Activated T-cell treated with anti-CD3 and anti-CD28 coated beads, Interleukin-2, amount 50 U/mL, for 72 hours (primary cell): ENCODE measurements at regions not wholly inside any gene's neighbourhood (a gene's known extent, or its start where the extent isn't known, plus 50 kb on each side); places are given as distances from the start of the nearest gene placed in this dataset.
A peak's percentile ranks its signal among the peaks of the same experiment; 100 is the strongest.

Source experiments
- ATAC-seq, 2 donors: fragments of 150-1000 bp; cut with Tn5 transposase; replicated peaks in 1 of 2; 2 replicates each; pipeline ENCODE4 v1.10.0; 2021; ENCODE audit warnings: moderate library complexity in 2 of 2, mild to moderate bottlenecking in 1 of 2
- DNase-seq, 2 donors: peaks; one replicate each; pipeline ENCODE4 v3.0.0; 2021 to 2022; ENCODE audit warnings: mixed read lengths in 1 of 2
- H3K27ac Mint-ChIP-seq: one replicate; pipeline ENCODE4 v1.8.0; 2022; ENCODE audit warnings: mild to moderate bottlenecking, moderate library complexity, mixed read lengths
- H3K27me3 Mint-ChIP-seq: one replicate; pipeline ENCODE4 v1.8.0; 2022; ENCODE audit warnings: low read depth, mixed read lengths
- H3K36me3 Mint-ChIP-seq, 2 donors: one replicate each; pipeline ENCODE4 v1.8.0; 2022; ENCODE audit warnings: mixed read lengths in 2 of 2, mild to moderate bottlenecking in 1 of 2; ENCODE audit not compliant: insufficient read depth in 2 of 2
- H3K4me1 Mint-ChIP-seq: one replicate; pipeline ENCODE4 v1.8.0; 2022; ENCODE audit warnings: low read depth, mixed read lengths
- H3K4me3 Mint-ChIP-seq, 2 donors: one replicate each; pipeline ENCODE4 v1.8.0; 2022; ENCODE audit warnings: mild to moderate bottlenecking in 2 of 2, mixed read lengths in 2 of 2, moderate library complexity in 2 of 2
- H3K9me3 Mint-ChIP-seq, 2 donors: one replicate each; pipeline ENCODE4 v1.8.0; 2022; ENCODE audit warnings: mixed read lengths in 2 of 2

GRCh38 chr16:74165566-74166080 is 131.0 kb upstream of the PSMD7 start:
- no peak overlapping the region for H3K4me3 Mint-ChIP-seq
- H3K27me3 Mint-ChIP-seq = no peaks in the 10 kb centered on the region
- H3K9me3 Mint-ChIP-seq = peaks cover 6% of the 10 kb centered on the region in 2 donors
- peaks cover 0 to 1% of the 10 kb centered on the region in 2 donors for H3K36me3 Mint-ChIP-seq
- no peak for ATAC-seq
- H3K4me1 Mint-ChIP-seq = no peaks in the 10 kb centered on the region
- H3K27ac Mint-ChIP-seq = no peak overlapping the region
- no peak for DNase-seq

- no peak overlapping the region for H3K4me3 Mint-ChIP-seq
- no peak for DNase-seq
- H3K36me3 Mint-ChIP-seq = peaks cover 0 to 1% of the 10 kb centered on the region in 2 donors
- H3K27ac Mint-ChIP-seq = no peak overlapping the region
- H3K9me3 Mint-ChIP-seq = peaks cover 6 to 8% of the 10 kb centered on the region in 2 donors
- no peaks in the 10 kb centered on the region for H3K4me1 Mint-ChIP-seq
- no peak for ATAC-seq
- no peaks in the 10 kb centered on the region for H3K27me3 Mint-ChIP-seq
These were observed 135.9 kb upstream of the PSMD7 start for GRCh38 chr16:74160759-74161158.

GRCh38 chr16:74153773-74154172 is 142.8 kb upstream of the PSMD7 start:
- H3K36me3 Mint-ChIP-seq = peaks cover 1 to 2% of the 10 kb centered on the region in 2 donors
- no peak overlapping the region for H3K27ac Mint-ChIP-seq
- H3K27me3 Mint-ChIP-seq = no peaks in the 10 kb centered on the region
- H3K4me1 Mint-ChIP-seq = no peaks in the 10 kb centered on the region
- H3K4me3 Mint-ChIP-seq = no peak overlapping the region
- DNase-seq (no peak), ATAC-seq (no peak)
- H3K9me3 Mint-ChIP-seq = peaks cover 3 to 4% of the 10 kb centered on the region in 2 donors

- ATAC-seq = no peak
- H3K9me3 Mint-ChIP-seq = no peaks in the 10 kb centered on the region
These were observed 150.0 kb upstream of the PSMD7 start for GRCh38 chr16:74146643-74147042.

GRCh38 chr16:74143171-74143570 is 153.4 kb upstream of the PSMD7 start:
- no peak for ATAC-seq
- no peaks in the 10 kb centered on the region for H3K4me1 Mint-ChIP-seq

More at GRCh38 chr16:74146643-74147042, 150.0 kb upstream of the PSMD7 start:
- Mint-ChIP-seq H3K27ac (no peak overlapping the region), H3K36me3 (no peaks in the 10 kb centered on the region), H3K4me1 (no peaks in the 10 kb centered on the region), H3K27me3 (no peaks in the 10 kb centered on the region), H3K4me3 (no peak overlapping the region)
- DNase-seq = no peak

GRCh38 chr16:74141015-74141414 is 155.6 kb upstream of the PSMD7 start:
- Mint-ChIP-seq H3K4me3 (no peak overlapping the region), H3K4me1 (no peaks in the 10 kb centered on the region), H3K9me3 (peaks cover 0 to 1% of the 10 kb centered on the region in 2 donors), H3K36me3 (no peaks in the 10 kb centered on the region), H3K27me3 (no peaks in the 10 kb centered on the region), H3K27ac (no peak overlapping the region)
- ATAC-seq = no peak
- no peak for DNase-seq

More at GRCh38 chr16:74143171-74143570, 153.4 kb upstream of the PSMD7 start:
- Mint-ChIP-seq H3K4me3 (no peak overlapping the region), H3K27ac (no peak overlapping the region), H3K27me3 (no peaks in the 10 kb centered on the region), H3K9me3 (peaks cover 0 to 1% of the 10 kb centered on the region in 2 donors), H3K36me3 (no peaks in the 10 kb centered on the region)
- DNase-seq = no peak

- no peak overlapping the region for H3K4me3 Mint-ChIP-seq
- no peaks in the 10 kb centered on the region for H3K4me1 Mint-ChIP-seq
- DNase-seq (no peak), ATAC-seq (no peak)
- H3K9me3 Mint-ChIP-seq = peaks cover under 1 to 1% of the 10 kb centered on the region in 2 donors
- no peaks in the 10 kb centered on the region for H3K27me3 Mint-ChIP-seq
- no peaks in the 10 kb centered on the region for H3K36me3 Mint-ChIP-seq
- no peak overlapping the region for H3K27ac Mint-ChIP-seq
These were observed 156.1 kb upstream of the PSMD7 start for GRCh38 chr16:74140557-74140956.

GRCh38 chr16:74123826-74124225 is 172.8 kb upstream of the PSMD7 start:
- H3K27ac Mint-ChIP-seq = no peak overlapping the region
- H3K4me3 Mint-ChIP-seq = no peak overlapping the region
- no peaks in the 10 kb centered on the region for H3K27me3 Mint-ChIP-seq
- peaks cover 0 to 3% of the 10 kb centered on the region in 2 donors for H3K36me3 Mint-ChIP-seq
- H3K9me3 Mint-ChIP-seq = peaks cover 6% of the 10 kb centered on the region in 2 donors
- H3K4me1 Mint-ChIP-seq = no peaks in the 10 kb centered on the region
- no peak for DNase-seq
- ATAC-seq = no peak

GRCh38 chr16:74123195-74123594 is 173.4 kb upstream of the PSMD7 start:
- Mint-ChIP-seq H3K27ac (no peak overlapping the region), H3K27me3 (no peaks in the 10 kb centered on the region), H3K4me3 (no peak overlapping the region), H3K36me3 (peaks cover 0 to 3% of the 10 kb centered on the region in 2 donors), H3K4me1 (no peaks in the 10 kb centered on the region), H3K9me3 (peaks cover 4 to 6% of the 10 kb centered on the region in 2 donors)
- DNase-seq = no peak
- no peak for ATAC-seq

GRCh38 chr16:74117798-74118197 is 178.8 kb upstream of the PSMD7 start:
- no peaks in the 10 kb centered on the region for H3K4me1 Mint-ChIP-seq
- H3K27me3 Mint-ChIP-seq = peaks cover 13% of the 10 kb centered on the region

GRCh38 chr16:74113545-74113944 is 183.1 kb upstream of the PSMD7 start:
- no peak overlapping the region for H3K4me3 Mint-ChIP-seq
- H3K27ac Mint-ChIP-seq = no peak overlapping the region
- DNase-seq (no peak), ATAC-seq (no peak)
- no peaks in the 10 kb centered on the region for H3K36me3 Mint-ChIP-seq
- no peaks in the 10 kb centered on the region for H3K4me1 Mint-ChIP-seq
- no peaks in the 10 kb centered on the region for H3K9me3 Mint-ChIP-seq
- H3K27me3 Mint-ChIP-seq = peaks cover 13% of the 10 kb centered on the region

More at GRCh38 chr16:74117798-74118197, 178.8 kb upstream of the PSMD7 start:
- Mint-ChIP-seq H3K27ac (no peak overlapping the region), H3K36me3 (no peaks in the 10 kb centered on the region), H3K4me3 (no peak overlapping the region), H3K9me3 (no peaks in the 10 kb centered on the region)
- DNase-seq = no peak
- ATAC-seq = no peak

GRCh38 chr16:74111456-74111982 is 185.1 kb upstream of the PSMD7 start:
- ATAC-seq = peak in 1 of 2 donors; percentile 63
- no peaks in the 10 kb centered on the region for H3K36me3 Mint-ChIP-seq
- H3K27me3 Mint-ChIP-seq = no peaks in the 10 kb centered on the region
- peaks cover 10% of the 10 kb centered on the region for H3K4me1 Mint-ChIP-seq
- DNase-seq = no peak
- H3K9me3 Mint-ChIP-seq = no peaks in the 10 kb centered on the region
- H3K4me3 Mint-ChIP-seq = no peak overlapping the region
- no peak overlapping the region for H3K27ac Mint-ChIP-seq

- ATAC-seq = peak; percentile 38 to 54
- peak; percentile 38 to 41 for DNase-seq
- H3K4me3 Mint-ChIP-seq = peak overlapping the region; percentile 51 to 80
- peaks cover 10% of the 10 kb centered on the region for H3K4me1 Mint-ChIP-seq
- H3K27me3 Mint-ChIP-seq = no peaks in the 10 kb centered on the region
- no peak overlapping the region for H3K27ac Mint-ChIP-seq
- H3K9me3 Mint-ChIP-seq = no peaks in the 10 kb centered on the region
- H3K36me3 Mint-ChIP-seq = no peaks in the 10 kb centered on the region
These were observed 188.6 kb upstream of the PSMD7 start for GRCh38 chr16:74107795-74108610.
